GM18858 (cell line): ENCODE measurements at regions not wholly inside any gene's neighbourhood (a gene's known extent, or its start where the extent isn't known, plus 50 kb on each side); places are given as distances from the start of the nearest gene placed in this dataset.
"Not testable (repeated sequence)": the region's sequence is repeated elsewhere in the genome, so short reads cannot be mapped to it uniquely, and the experiment has no call there.

ENCODE experiments used
- ATAC-seq: cut with Tn5 transposase; IDR thresholded peaks from one replicate; pipeline ENCODE4 v1.9.1; 2021; ENCODE audit not compliant: unreplicated experiment

GRCh38 chr16:73143576-73144422, 95.9 kb upstream of the ZFHX3 start:
- no peak for ATAC-seq

- no peak for ATAC-seq
Observed at GRCh38 chr16:73143002-73143401, 95.1 kb upstream of the ZFHX3 start.

GRCh38 chr16:73142053-73142854, 94.3 kb upstream of the ZFHX3 start:
- ATAC-seq = no peak

GRCh38 chr16:73140929-73141328, 93.0 kb upstream of the ZFHX3 start:
- ATAC-seq = no peak

GRCh38 chr16:73131156-73131862, 83.4 kb upstream of the ZFHX3 start:
- ATAC-seq = no peak

GRCh38 chr16:73129455-73129854, 81.5 kb upstream of the ZFHX3 start:
- ATAC-seq = no peak

GRCh38 chr16:73126525-73126853, 78.6 kb upstream of the ZFHX3 start:
- ATAC-seq = no peak

GRCh38 chr16:73125850-73126524, 78.1 kb upstream of the ZFHX3 start:
- ATAC-seq = no peak

- no peak for ATAC-seq
Observed at GRCh38 chr16:73124665-73125375, 76.9 kb upstream of the ZFHX3 start.

- ATAC-seq = no peak
Observed at GRCh38 chr16:73124097-73124652, 76.2 kb upstream of the ZFHX3 start.

- no peak for ATAC-seq
Observed at GRCh38 chr16:73122604-73123391, 74.9 kb upstream of the ZFHX3 start.

- ATAC-seq = no peak
Observed at GRCh38 chr16:73116576-73116975, 68.6 kb upstream of the ZFHX3 start.

GRCh38 chr16:73113336-73113735, 65.4 kb upstream of the ZFHX3 start:
- no peak for ATAC-seq

- no peak for ATAC-seq
Observed at GRCh38 chr16:73108195-73108963, 60.5 kb upstream of the ZFHX3 start.

- ATAC-seq = no peak
Observed at GRCh38 chr16:73107371-73107770, 59.4 kb upstream of the ZFHX3 start.

GRCh38 chr16:73106329-73107034, 58.6 kb upstream of the ZFHX3 start:
- ATAC-seq = no peak

- ATAC-seq = no peak
Observed at GRCh38 chr16:73101568-73101967, 53.6 kb upstream of the ZFHX3 start.

GRCh38 chr16:73099601-73100000, 51.7 kb upstream of the ZFHX3 start:
- ATAC-seq = not testable (repeated sequence)
